Astrocyte (in vitro differentiated cells and primary cell): ENCODE measurements at regions not wholly inside any gene's neighbourhood (a gene's known extent, or its start where the extent isn't known, plus 50 kb on each side); places are given as distances from the start of the nearest gene placed in this dataset.
A peak's percentile ranks its signal among the peaks of the same experiment; 100 is the strongest.

ENCODE experiments used
- DNase-seq: peaks from one replicate; pipeline ENCODE4 v3.0.0-alpha.2; 2010; ENCODE audit warnings: low read depth
- FAIRE-seq: peaks from 2 replicates; lab custom pipeline; 2011; peaks lifted over from hg19 to GRCh38; lab: Jason Lieb, UNC
- H2AFZ ChIP-seq: 2 replicates; pipeline ENCODE4 v1.6.0; 2012; ENCODE audit warnings: low read depth, low read length, inconsistent platforms
- H3K27ac ChIP-seq: 2 replicates; pipeline ENCODE4 v1.5.1; 2011; ENCODE audit warnings: low read depth, low read length, inconsistent platforms
- H3K27me3 ChIP-seq: 2 replicates; pipeline ENCODE4 v1.6.0; 2011; ENCODE audit warnings: low read length, inconsistent platforms; ENCODE audit not compliant: insufficient read depth
- H3K36me3 ChIP-seq: 2 replicates; pipeline ENCODE4 v1.5.1; 2011; ENCODE audit warnings: low read length, inconsistent platforms; ENCODE audit not compliant: insufficient read depth
- H3K4me1 ChIP-seq: 2 replicates; pipeline ENCODE4 v1.5.1; 2011; ENCODE audit warnings: low read length, inconsistent platforms; ENCODE audit not compliant: insufficient read depth
- H3K4me2 ChIP-seq: 2 replicates; pipeline ENCODE4 v1.6.0; 2012; ENCODE audit warnings: low read length, inconsistent platforms
- H3K4me3 ChIP-seq: 2 replicates; pipeline ENCODE4 v1.5.1; 2011; ENCODE audit warnings: low read depth, mild to moderate bottlenecking, low read length, inconsistent platforms; ENCODE audit not compliant: insufficient read depth
- H3K79me2 ChIP-seq: 2 replicates; pipeline ENCODE4 v1.6.0; 2012; ENCODE audit warnings: mild to moderate bottlenecking, low read length, inconsistent platforms; ENCODE audit not compliant: insufficient read depth
- H3K9ac ChIP-seq: 2 replicates; pipeline ENCODE4 v1.6.0; 2012; ENCODE audit warnings: mild to moderate bottlenecking, low read length, inconsistent platforms
- H3K9me3 ChIP-seq: 2 replicates; pipeline ENCODE4 v1.5.1; 2012; ENCODE audit warnings: low read depth, mild to moderate bottlenecking, low read length, inconsistent platforms; ENCODE audit not compliant: insufficient read depth
- H4K20me1 ChIP-seq: 2 replicates; pipeline ENCODE4 v1.6.0; 2012; ENCODE audit warnings: low read length, inconsistent platforms; ENCODE audit not compliant: insufficient read depth
- H3K27ac Mint-ChIP-seq: one replicate; pipeline ENCODE4 v1.8.0; 2021; ENCODE audit warnings: mild to moderate bottlenecking, mixed read lengths; ENCODE audit not compliant: unreplicated experiment
- H3K27me3 Mint-ChIP-seq: one replicate; pipeline ENCODE4 v1.8.0; 2021; ENCODE audit warnings: low read depth, mixed read lengths; ENCODE audit not compliant: unreplicated experiment
- H3K36me3 Mint-ChIP-seq: one replicate; pipeline ENCODE4 v1.8.0; 2021; ENCODE audit warnings: low read depth, mixed read lengths; ENCODE audit not compliant: unreplicated experiment
- H3K4me1 Mint-ChIP-seq: one replicate; pipeline ENCODE4 v1.8.0; 2021; ENCODE audit warnings: low read depth, mixed read lengths; ENCODE audit not compliant: unreplicated experiment
- H3K4me3 Mint-ChIP-seq: one replicate; pipeline ENCODE4 v1.8.0; 2021; ENCODE audit warnings: mild to moderate bottlenecking, moderate library complexity, mixed read lengths; ENCODE audit not compliant: unreplicated experiment
- H3K9me3 Mint-ChIP-seq: one replicate; pipeline ENCODE4 v1.8.0; 2021; ENCODE audit warnings: mild to moderate bottlenecking, mixed read lengths; ENCODE audit not compliant: unreplicated experiment
- EZH2 ChIP-seq: IDR thresholded peaks from 2 replicates; pipeline ENCODE4 v1.6.1; 2012; ENCODE audit warnings: mild to moderate bottlenecking, low read length, inconsistent platforms; ENCODE audit not compliant: insufficient read depth
- TF ChIP-seq, protein P1 (sequence below): IDR thresholded peaks from 2 replicates; pipeline ENCODE4 v1.5.1; 2011; ENCODE audit warnings: low read depth, mild to moderate bottlenecking, inconsistent platforms, low read length, moderate library complexity; ENCODE audit not compliant: insufficient read depth

DNA sequence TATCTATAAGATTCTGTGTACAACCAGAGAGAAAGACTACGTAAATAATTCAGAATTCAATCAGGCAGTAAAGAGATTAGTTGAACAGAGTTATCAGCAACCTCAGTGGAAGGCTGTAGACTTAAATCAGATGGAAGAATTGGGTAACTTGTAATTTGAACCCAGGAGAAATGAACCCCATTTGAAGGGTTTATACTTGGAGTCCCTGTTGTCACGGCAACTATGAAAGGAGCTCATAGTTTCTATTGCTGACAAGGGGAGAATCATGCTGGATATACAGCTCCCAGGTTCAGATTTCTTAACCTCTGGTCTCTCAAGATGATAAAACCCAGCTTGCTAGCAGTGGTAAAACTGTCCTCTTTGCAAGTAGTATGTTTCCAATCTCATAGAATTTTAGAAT, 54.4 kb upstream of the BMP4 start:
- no peaks in the 10 kb centered on the region for H3K36me3 Mint-ChIP-seq
- H3K4me1 ChIP-seq: no peaks in the 10 kb centered on the region
- no peak overlapping the region for H3K27ac Mint-ChIP-seq
- H3K4me1 Mint-ChIP-seq: no peaks in the 10 kb centered on the region
- no peak overlapping the region for H2AFZ ChIP-seq
- FAIRE-seq (no peak), DNase-seq (peak; percentile 4)
- peaks cover 3% of the 10 kb centered on the region for H3K27me3 Mint-ChIP-seq
- no peaks in the 10 kb centered on the region for H3K36me3 ChIP-seq
- H3K4me3 Mint-ChIP-seq: no peak overlapping the region
- no peak overlapping the region for H3K27ac ChIP-seq
- H3K4me3 ChIP-seq: no peak overlapping the region
- no peak overlapping the region for H3K4me2 ChIP-seq
- no peak overlapping the region for H3K9ac ChIP-seq
- H3K27me3 ChIP-seq: no peaks in the 10 kb centered on the region
- no peak for TF ChIP-seq EZH2
- TF ChIP-seq, protein P1, sequence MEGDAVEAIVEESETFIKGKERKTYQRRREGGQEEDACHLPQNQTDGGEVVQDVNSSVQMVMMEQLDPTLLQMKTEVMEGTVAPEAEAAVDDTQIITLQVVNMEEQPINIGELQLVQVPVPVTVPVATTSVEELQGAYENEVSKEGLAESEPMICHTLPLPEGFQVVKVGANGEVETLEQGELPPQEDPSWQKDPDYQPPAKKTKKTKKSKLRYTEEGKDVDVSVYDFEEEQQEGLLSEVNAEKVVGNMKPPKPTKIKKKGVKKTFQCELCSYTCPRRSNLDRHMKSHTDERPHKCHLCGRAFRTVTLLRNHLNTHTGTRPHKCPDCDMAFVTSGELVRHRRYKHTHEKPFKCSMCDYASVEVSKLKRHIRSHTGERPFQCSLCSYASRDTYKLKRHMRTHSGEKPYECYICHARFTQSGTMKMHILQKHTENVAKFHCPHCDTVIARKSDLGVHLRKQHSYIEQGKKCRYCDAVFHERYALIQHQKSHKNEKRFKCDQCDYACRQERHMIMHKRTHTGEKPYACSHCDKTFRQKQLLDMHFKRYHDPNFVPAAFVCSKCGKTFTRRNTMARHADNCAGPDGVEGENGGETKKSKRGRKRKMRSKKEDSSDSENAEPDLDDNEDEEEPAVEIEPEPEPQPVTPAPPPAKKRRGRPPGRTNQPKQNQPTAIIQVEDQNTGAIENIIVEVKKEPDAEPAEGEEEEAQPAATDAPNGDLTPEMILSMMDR: no peak
- H3K9me3 Mint-ChIP-seq: peaks cover 2% of the 10 kb centered on the region
- no peaks in the 10 kb centered on the region for H3K79me2 ChIP-seq
- no peaks in the 10 kb centered on the region for H3K9me3 ChIP-seq
- no peaks in the 10 kb centered on the region for H4K20me1 ChIP-seq

DNA sequence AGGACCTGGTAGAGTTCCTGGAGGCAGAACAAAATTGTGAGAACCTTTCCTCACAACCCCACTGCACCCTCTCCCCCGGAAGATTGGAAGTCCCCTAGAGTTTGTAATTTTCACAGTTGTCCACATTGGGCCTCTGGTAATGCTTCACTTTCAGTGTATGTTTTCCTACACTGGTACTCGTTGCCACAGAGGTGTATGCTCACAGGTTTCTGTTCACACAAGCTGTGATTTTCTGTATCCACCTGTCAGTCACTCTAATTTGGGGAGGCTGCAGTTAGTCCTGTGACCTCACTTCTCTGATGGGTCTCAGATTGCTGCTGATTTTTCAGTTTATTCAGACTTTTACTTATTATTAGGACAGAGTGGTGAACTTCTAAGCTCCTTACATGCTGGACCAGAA, 66.4 kb upstream of the BMP4 start:
- H3K27me3 ChIP-seq: no peaks in the 10 kb centered on the region

DNA sequence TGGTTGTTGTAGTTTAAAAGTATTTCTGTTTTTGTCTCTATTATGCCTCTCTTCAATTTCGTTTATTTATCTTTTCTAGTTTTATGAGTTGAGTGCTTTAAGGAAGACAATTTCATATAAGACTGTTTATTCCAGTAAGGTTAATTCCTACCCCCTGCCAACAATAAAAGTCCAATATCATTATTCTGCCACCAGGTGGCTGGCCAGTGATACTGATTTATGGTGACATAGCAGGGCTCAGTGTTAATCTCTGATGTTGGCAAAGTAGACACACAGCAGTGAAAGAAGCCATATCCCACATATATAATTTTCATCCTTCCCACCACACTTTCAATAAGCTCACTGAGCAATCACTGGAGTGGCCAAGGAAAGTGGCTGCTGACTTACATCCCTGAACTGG, 69.0 kb upstream of the BMP4 start:
- Histone ChIP-seq H3K79me2 (no peaks in the 10 kb centered on the region), H3K9ac (no peak overlapping the region), H3K36me3 (no peaks in the 10 kb centered on the region), H3K9me3 (no peaks in the 10 kb centered on the region), H3K4me2 (no peak overlapping the region), H2AFZ (no peak overlapping the region), H3K4me3 (no peak overlapping the region), H4K20me1 (no peaks in the 10 kb centered on the region), H3K27me3 (no peaks in the 10 kb centered on the region), H3K4me1 (no peaks in the 10 kb centered on the region), H3K27ac (no peak overlapping the region)
- Mint-ChIP-seq H3K4me1 (no peaks in the 10 kb centered on the region), H3K36me3 (no peaks in the 10 kb centered on the region), H3K4me3 (no peak overlapping the region), H3K27ac (no peak overlapping the region), H3K9me3 (peaks cover 2% of the 10 kb centered on the region), H3K27me3 (no peaks in the 10 kb centered on the region)
- DNase-seq (peak; percentile 8), FAIRE-seq (no peak)
- no peak for TF ChIP-seq EZH2
- TF ChIP-seq, protein P1: peak; percentile 49

More for the DNA sequence above, 66.4 kb upstream of the BMP4 start:
- no peak for FAIRE-seq
- no peak overlapping the region for H2AFZ ChIP-seq
- H3K4me2 ChIP-seq: no peak overlapping the region
- Mint-ChIP-seq H3K27ac (no peak overlapping the region), H3K36me3 (no peaks in the 10 kb centered on the region), H3K4me1 (no peaks in the 10 kb centered on the region), H3K27me3 (no peaks in the 10 kb centered on the region), H3K9me3 (peaks cover 2% of the 10 kb centered on the region), H3K4me3 (no peak overlapping the region)
- no peak overlapping the region for H3K27ac ChIP-seq
- no peaks in the 10 kb centered on the region for H3K9me3 ChIP-seq
- no peak for DNase-seq
- H4K20me1 ChIP-seq: no peaks in the 10 kb centered on the region
- H3K79me2 ChIP-seq: no peaks in the 10 kb centered on the region
- TF ChIP-seq, protein P1: no peak
- no peak for TF ChIP-seq EZH2
- no peaks in the 10 kb centered on the region for H3K36me3 ChIP-seq
- no peak overlapping the region for H3K4me3 ChIP-seq
- H3K4me1 ChIP-seq: no peaks in the 10 kb centered on the region
- H3K9ac ChIP-seq: no peak overlapping the region
